ENCODE measurements at regions not wholly inside any gene's neighbourhood (a gene's known extent, or its start where the extent isn't known, plus 50 kb on each side); places are given as distances from the start of the nearest gene placed in this dataset.

DNA sequence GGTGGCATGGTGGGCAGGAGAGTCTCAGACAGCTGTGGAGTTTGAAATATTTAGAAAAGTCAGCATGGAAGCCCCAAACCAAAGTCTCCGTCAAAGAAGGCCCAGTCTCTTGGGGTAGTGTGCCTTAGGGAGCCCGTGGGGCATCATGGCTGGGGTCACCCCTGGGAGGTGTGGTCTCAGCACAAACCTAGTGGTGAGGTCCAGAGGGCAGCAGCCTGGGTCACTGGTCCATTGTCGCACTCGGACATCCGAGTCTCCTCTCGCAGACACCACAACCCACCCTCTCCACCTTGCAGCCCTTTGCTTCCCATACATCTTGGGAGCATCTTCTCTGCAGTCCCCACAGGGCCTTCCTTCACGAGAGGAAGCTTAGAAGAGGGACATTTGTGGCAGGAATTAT is 588.0 kb upstream of the TMEM132C start:
- no peak for DNase-seq (ENCODE audit: low spot score)

DNA sequence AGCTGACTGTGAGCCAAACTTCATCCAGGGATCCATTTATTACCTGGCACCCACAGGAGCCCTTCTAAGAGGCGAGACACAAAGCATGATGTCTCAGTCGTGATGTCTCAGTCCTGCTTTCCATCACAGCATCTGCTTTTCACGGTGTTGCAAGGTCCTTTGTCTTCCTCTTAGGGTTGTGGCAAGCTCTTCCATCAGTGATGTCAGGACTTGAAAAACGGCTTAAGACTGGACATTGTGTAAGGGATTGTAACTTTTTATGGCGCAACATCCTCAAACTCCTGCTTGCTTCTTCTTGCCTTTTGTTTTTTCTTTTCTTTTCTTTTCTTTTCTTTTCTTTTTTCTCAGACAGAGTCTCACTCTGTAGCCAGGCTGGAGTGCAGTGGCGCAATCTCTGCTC is 586.5 kb upstream of the TMEM132C start:
- DNase-seq (ENCODE audit: low spot score), result no peak

DNA sequence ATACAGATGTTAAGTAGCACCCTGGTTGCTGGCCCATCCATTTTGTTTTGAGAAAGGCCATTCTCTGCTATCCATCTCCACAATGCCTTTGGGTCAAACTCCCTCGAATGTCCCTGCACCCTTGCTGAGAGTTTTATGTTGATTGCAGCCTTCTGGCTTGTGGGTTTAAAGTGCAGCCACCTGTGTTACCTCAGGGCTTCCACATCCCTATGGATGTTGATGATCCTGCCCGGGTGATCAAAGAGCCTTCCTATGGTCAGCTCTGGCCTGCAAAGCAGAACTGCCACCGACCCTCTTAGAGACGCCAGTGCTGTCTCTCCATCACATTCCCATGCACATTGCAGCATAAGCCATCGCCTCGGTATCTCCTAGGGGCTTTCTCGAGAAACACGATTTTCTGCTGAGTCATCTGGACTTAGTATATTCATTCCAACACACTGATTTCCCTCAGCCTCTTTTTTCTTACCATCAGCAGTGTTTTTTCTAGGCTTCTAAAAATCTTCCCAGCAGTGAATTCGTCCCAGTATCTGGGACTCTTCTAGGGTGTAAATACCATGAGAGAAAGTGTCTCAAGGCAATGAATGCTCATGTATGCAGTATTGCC is 585.7 kb upstream of the TMEM132C start:
- DNase-seq (ENCODE audit: low spot score), result no peak

DNA sequence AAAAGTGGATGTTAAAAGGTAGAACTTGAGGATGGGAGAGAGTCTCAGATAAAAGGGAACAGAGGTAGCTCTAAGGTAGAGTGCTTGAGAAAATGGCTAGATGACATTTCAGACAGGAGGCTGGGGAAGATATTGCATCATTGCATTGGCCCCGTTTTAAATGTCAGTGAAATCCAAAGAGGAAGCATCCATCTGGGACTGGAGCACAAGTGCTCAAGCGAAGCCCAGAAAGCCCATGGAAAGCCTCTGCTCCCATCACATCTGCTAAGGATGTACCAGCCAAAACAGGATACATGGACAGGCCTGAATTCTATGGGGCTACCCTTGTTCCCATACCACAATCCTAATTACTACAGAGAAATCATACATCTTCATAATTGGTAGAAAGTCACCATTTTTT is 581.5 kb upstream of the TMEM132C start:
- DNase-seq (ENCODE audit: low spot score), result no peak

DNA sequence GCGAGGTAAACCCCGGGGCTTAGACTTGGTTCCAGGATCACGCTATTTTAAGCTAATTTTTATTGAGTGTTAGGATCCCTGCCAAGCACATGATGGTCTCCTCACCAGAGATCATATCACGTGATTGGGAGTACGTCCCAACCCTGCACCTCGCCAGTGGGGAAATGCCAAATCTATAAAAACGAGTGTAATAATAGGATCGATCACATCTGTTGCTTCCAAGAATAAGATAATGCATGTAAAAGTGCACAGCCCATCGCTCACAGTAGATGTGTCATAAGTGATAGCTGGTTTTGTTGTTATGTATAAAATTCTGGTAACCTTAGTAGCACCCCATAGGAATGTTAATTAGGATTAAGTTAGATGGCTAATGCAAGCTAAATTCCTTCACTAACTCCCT is 581.0 kb upstream of the TMEM132C start:
- DNase-seq (ENCODE audit: low spot score), result no peak

DNA sequence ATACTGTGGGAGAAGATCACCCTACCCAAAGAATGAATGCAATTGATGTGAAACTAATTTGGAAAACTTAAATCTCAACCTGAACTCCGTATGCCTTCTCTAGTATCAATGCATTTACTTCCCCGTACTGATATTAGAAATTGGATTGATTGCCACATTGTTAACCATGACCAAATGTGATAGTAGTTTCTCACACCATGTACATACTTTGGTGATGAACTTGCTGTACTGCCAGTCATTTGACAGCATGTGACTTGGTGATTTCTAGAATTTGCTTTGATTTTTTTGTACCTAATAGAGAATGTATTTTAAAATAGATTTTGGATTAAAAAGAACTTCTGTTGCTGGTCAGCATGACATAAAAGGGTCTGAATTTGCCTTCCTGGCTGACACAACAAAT is 579.8 kb upstream of the TMEM132C start:
- DNase-seq (ENCODE audit: low spot score), result no peak

DNA sequence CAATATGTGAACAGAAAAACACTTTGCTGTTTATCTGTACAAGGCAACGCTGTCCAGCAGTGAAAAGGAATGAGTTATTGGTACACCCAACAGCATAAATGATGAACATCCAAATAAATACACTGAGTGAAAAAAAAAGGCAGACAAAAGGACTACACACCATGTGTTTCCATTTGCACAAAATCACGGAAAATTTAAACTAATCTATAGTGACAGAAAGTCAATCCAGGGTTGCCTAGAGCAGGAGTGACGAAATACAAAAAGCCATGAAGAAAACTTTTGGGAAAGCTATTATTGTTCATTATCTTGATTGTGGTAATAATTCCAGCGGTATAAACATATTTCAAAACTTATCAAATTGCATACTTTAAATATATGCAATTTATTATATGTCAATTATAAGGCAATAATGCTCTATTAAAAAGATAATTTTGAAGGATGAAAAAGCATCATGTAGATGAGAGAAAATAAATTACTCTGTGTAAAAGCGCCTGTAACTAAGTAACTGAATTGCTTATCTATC is 578.0 kb upstream of the TMEM132C start:
- no peak for DNase-seq (ENCODE audit: low spot score)

DNA sequence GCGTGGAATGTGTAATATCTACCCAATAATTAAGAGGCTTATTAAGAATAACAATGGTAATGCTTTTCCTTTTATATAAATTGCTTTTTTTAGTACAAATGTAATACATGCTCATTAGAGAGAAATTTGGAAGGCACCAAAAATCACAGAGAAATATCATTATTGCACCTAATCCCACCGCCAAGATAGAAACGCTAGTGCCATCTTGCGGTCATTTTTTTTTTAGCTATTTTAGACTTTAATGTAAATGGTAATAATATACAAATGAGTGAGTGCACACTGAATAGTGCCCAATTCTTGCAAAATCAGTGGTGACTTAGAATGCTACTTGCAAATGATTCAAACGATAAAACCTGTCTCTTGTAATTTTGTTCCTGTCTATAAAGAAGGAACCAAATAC is 576.8 kb upstream of the TMEM132C start:
- no peak for DNase-seq (ENCODE audit: low spot score)

DNA sequence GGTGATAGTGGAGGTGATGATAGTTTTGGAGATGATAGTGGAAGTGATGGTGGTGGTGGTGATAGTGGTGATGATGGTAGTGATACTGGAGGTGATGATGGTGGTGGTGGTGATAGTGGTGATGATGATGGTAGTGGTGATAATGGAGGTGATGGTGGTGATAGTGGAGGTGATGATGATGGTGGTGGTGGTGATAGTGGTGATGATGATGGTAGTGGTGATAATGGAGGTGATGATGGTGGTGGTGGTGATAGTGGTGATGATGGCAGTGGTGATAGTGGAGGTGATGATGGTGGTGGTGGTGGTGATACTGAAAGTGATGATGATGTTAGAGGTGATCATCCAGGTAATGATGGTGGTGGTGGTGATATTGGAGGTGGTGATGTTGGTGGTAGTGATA is 570.0 kb upstream of the TMEM132C start:
- DNase-seq (ENCODE audit: low spot score), result no peak

DNA sequence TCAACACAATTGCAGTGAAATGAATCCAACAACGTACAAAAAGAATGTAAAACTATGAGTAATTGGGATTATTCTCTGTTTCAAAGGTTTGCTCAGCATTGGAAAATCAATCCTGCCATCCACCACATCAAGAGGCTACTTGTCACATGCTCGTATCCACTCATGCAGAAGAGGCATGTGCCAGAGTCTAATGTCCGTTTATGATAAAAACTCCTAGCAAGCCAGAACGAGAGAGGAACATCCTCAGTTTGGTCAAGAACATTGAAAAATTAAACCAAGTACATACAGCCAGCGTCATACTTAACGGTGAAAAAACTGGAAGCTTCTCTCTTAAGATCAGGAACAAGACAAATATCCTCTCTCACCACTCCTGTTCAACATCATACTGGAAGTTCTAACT is 563.9 kb upstream of the TMEM132C start:
- DNase-seq (ENCODE audit: low spot score), result no peak

DNA sequence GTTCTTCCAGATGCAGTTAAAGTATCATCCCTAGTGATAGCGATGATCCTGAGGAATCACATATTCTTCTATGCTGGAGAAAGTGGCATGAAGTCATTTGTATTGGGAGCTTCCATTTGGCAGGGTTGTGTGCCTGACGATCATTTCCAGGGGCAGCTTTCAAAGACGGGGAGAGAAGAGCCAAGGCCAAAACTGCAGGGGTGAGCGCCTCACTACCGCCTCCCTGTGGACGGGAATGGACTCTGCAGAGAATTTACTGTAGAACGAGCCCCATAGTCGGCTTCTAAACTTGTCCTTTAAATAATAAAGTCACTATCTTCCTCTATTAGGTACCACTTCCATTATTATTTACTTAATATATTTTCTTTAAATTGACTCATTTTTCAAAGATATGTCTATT is 555.9 kb upstream of the TMEM132C start:
- no peak for DNase-seq (ENCODE audit: low spot score)

DNA sequence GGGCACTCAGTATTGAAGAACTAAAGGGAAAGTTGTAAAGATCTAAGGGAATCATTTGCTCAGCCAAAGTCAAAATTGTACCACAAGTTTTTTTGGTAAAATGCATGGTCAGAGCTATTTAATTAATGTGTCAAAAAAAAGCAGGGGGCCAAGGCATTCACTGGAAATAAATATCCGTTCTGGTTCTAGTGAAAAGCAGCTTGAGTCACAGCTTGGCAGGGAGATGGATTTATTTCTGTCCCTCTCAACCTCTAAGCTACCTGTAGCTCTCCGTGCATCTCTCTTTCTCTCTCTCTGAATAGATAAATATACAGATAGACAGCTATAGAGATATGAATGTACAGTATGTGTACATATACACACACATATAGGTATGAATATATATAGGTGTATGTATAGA is 554.4 kb upstream of the TMEM132C start:
- no peak for DNase-seq (ENCODE audit: low spot score)

DNA sequence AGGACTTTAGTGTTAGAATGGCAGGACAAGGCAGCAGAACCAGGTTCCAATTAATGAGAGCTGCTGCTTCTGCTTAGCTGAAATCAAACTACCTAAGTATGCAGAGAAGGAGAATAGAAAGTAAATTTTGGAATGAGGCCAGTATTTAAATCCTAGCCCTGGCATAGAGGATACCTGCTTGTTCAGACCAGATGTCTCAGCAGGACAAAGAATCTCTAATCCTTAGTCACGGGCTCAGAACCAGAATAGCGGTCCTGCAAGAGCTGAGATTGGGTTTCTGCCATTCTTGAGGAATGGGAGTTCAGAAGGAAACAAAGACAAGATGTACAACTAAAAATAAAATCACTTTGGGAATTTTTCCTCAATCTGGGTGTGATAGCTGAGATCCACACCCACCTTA is 550.8 kb upstream of the TMEM132C start:
- no peak for DNase-seq (ENCODE audit: low spot score)

DNA sequence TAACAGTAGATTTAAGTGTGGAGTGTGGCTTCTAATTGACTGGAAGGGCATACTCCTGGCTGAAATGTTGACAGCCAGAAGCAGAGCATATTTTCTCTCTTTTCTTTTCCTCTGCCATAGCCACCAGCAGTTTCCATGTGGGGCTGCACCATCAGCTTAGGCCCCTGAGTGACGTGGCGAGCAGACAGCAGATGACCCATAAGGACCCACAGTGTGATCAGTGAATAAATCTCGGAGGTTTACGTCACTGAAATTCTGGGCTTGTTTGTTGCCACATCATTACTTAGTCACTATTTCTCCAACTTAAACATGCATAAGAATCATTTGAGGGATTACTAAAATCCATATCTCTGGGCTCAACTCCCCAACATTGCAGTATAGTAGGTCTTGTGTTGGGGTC is 549.7 kb upstream of the TMEM132C start:
- no peak for DNase-seq (ENCODE audit: low spot score)

DNA sequence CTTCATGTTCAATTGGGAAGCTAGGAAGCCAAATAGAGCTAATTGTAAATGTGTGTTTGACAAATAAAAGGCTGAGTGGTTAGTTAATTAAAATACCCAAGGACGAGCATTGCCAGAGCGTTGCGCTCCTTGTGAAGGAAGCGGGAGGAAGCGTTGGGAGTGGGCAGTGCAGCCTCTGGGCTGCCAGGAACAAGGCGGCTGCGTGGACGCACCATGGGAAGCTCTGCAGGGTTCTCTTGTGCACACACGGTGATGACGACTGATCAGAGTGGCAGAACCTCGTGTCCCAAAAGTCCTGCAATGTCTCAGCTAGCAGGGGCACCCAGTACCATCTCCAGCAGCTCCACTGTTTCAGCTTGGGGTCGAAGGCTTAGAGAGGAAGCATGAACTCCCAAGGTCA is 546.6 kb upstream of the TMEM132C start:
- DNase-seq (ENCODE audit: low spot score), result no peak

DNA sequence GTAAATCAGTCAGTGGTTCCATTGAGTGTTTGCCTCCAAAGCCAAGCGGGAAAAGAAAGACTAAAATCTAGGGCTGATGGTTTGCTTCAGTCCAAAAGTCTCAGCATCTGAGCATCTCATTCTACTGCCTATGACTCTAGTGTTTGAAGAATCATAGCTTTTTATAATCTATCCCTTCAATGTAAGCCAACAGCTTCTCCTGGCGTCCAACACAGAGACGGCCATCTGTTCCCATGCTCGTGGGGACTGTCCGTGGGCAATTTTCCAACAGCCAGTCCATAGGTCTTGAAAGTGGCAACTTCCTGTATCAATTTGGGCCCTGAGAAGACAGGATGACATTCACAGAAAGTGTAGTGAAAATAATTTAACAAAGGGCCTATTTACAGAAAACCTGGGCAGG is 544.4 kb upstream of the TMEM132C start:
- DNase-seq (ENCODE audit: low spot score), result no peak

DNA sequence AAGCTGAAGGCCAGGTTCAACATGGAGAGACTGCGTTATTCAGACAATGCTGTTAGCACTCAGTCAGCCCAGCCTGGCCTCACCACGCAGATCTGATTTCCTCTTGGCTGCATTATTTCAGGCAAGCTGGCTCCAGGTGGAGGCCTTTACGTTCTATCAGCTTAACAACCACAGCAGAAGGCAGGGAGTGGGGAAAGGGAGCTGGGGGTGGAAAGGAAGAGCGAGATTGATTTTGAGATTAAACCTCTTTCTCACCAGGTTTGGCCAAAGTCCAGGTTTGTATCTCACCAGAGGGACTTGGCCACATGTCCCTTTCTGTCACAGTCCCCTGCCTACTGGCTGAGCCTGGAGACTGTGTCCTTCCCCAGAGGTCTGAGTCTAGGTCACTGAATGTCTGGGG is 543.7 kb upstream of the TMEM132C start:
- DNase-seq (ENCODE audit: low spot score), result no peak

DNA sequence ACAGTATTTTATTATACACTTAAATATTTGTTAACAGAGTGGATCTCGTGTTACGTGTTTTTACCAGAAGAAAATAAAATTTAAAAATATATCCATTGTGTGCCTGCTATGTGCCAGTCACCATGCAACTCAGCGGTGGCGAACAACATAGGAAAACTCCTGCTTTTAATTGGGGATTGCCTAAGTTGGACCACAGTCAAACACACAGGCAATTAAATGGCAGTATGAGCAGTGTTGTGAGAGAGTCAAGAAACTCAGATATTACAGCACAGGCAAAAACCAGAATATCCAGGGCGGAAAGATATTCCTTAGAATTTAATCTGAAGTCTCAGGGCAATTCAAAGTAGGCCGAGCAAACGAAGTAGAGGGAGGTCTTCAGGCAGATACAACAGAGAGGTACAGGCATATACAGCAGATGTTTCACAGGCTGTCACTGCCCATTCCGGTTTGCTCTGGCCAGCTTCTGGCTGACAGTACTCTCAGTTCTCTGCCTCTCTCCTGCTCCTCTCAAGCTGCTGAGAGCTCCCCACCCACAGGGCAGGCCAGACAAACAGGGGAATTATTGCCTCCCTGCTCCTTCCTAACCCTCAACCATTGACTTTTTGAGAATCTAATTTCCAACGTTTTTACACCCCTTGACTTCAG is 540.2 kb upstream of the TMEM132C start:
- no peak for DNase-seq (ENCODE audit: low spot score)

DNA sequence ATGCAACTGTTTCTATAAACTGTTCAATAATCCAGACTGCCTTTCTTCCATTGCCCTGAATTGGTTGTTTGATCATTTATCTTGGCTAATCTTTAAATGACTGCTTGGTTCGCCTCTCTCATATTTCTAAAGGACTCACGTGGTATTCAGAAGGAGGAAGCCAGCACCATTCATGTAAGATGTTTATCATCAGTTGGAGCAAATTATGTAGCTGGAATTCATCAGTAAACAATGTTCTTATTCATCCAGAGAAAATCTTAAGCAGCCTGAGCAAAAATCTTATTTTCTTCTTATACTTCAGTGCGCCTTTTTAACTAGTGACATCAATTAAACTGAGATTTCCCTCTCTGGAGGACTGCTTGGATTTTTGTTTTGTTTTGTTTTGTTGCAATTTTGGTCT is 538.7 kb upstream of the TMEM132C start:
- DNase-seq (ENCODE audit: low spot score), result no peak

DNA sequence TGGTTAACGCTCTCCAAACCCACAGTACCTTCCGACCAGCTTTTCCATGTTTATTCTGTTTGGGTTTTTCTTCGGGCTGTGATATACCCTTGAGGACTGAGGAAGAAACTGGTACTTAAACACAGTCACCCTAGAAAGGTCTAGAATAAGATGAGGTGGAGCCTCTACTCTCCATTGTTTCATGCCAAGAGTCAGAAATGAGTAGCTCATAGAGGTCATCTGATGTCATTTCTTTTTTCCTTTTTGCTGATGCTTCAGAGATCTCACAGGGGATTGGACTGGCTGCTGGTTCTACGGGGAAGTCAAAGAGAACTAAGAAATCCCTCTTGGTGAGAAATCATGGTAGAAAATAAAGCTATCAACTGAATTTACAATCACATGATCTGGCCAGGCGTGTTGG is 538.2 kb upstream of the TMEM132C start:
- DNase-seq (ENCODE audit: low spot score), result no peak

DNA sequence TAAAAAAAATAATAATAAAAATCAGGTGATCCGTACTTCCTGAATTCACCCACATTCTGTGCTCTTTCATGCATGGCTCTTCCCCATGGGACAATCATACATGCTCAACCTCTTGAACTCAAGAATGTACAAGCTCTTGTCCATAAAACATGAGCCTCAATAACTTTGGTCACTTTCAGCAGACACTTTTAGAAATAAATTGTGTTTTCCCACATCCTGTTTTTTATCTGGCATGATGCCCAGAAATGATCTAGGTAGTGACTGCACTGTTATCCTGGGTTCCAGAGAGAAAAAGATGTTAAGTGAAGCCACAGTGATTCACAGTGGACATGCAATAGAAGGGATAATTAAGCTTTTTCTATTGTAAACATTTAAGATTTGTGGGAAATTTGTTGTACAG is 537.6 kb upstream of the TMEM132C start:
- no peak for DNase-seq (ENCODE audit: low spot score)

DNA sequence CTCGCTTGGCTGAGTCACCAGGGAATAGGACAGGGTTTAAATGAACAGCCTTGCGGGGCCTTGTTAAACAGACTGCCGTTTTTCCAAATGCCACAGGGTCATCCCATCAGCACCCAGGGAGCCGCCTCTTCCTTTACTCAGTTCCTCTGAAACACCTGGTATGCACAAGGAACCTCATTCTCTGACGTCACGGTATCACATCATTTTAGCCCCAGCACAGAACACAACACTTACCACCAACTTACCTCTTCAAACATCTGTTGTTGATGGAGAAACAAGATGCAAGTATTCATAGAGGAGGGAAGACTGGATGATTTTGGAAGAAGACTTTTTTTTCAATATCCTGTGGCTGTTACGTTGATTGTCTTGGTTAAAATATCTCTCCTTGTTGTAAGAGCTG is 535.3 kb upstream of the TMEM132C start:
- DNase-seq (ENCODE audit: low spot score), result no peak

DNA sequence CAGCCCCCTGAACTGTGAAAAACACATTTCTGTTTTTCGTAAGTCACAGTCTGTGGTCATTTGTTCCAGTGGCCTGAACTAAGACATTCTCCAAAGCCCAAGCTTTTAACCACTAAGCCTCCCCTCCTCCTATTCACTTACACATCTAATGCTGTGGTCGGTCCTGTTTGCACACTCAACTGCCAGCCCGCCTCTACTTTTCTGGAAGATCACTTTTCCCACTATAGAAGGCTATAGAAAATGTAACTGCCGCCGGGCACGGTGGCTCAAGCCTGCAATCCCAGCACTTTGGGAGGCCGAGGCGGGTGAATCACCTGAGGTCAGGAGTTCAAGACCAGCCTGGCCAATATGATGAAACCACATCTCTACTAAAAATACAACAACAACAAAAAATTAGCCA is 524.7 kb upstream of the TMEM132C start:
- no peak for DNase-seq (ENCODE audit: low spot score)
